GM18870 (cell line): ENCODE measurements at regions not wholly inside any gene's neighbourhood (a gene's known extent, or its start where the extent isn't known, plus 50 kb on each side); places are given as distances from the start of the nearest gene placed in this dataset.
"Not testable (repeated sequence)": the region's sequence is repeated elsewhere in the genome, so short reads cannot be mapped to it uniquely, and the experiment has no call there.

Experiments used
- ATAC-seq: cut with Tn5 transposase; IDR thresholded peaks from one replicate; pipeline ENCODE4 v1.9.1; 2021; ENCODE audit warnings: moderate library complexity; ENCODE audit not compliant: unreplicated experiment

DNA sequence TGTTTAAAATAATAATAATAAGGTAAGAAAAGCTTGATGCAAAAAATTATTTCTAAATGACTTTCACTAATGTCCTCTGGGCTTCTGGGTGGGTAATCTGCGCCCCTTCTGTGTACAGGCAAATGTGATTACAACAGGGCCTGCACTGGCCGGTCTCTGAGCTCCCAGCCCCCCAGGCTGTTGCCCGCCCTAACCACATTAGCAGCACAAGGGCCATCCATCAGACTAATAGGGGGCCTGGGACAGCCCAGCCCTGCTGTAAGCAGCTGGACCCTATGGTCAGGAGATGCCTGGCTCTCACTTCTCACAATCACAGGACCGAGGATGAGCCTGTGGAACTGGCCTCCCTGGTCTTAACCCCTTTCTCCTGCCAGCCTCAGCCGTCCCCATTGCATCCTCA, 388.4 kb downstream of the BUD13 start:
- ATAC-seq: no peak

GRCh38 chr11:116379185-116379828, 393.5 kb downstream of the BUD13 start:
- ATAC-seq: no peak

DNA sequence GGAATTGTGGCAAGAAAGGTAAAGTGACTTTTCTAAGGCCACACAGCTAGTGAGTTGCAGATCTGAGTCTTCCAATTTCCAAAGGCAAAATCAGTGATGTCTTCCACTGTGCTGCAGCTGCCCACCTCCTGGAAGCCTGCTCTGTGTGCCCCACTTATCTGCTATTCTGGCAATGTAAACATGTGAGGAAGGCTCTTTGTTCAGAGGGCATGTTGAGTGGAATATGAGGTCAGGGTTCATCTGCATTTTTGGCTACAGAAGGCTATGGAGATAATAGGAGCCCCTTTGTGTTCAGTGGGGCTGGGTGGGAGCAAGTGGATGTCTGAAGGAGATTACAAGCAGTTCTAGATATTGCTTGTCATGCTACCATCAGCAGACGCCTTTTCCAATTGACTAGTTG, 396.2 kb downstream of the BUD13 start:
- no peak for ATAC-seq

GRCh38 chr11:116376054-116376453, 396.7 kb downstream of the BUD13 start:
- ATAC-seq: no peak

DNA sequence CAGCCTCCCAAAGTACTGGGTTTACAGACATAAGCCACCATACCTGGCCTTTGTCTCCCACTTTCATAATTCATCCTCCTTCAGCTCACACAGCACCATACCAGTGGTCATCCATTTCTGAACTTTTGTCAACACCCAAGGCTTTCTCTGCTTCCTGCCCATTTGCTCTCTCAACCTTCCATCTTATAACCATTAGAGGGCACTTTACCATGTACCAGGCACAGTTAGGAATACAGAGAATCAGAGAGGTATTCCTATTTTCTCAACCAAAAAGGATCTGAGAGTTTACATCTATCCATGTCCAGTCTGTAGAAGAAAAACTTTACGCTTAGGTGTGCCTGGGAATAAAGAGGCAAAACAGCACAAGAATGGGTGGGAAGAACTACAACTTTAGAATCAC, 397.6 kb downstream of the BUD13 start:
- ATAC-seq: no peak

DNA sequence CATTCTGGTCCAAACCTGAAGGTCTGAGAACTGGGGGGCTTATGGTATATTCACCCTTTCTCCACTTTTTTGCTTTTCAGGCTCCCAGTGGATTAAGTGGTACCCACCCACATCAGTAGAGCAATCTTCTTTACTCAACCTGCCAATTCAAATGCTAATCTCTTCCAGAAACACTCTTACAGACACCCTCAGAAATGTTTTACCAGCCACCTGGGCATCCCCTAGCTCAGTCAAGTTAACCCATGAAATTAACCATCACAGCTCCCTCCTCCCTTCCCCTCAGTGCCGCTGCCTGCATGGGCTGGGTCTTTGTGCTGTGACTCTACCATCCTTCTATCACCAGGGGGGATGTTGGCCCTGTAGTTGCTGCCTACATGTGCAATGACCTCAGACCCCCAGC, 398.7 kb downstream of the BUD13 start:
- no peak for ATAC-seq

DNA sequence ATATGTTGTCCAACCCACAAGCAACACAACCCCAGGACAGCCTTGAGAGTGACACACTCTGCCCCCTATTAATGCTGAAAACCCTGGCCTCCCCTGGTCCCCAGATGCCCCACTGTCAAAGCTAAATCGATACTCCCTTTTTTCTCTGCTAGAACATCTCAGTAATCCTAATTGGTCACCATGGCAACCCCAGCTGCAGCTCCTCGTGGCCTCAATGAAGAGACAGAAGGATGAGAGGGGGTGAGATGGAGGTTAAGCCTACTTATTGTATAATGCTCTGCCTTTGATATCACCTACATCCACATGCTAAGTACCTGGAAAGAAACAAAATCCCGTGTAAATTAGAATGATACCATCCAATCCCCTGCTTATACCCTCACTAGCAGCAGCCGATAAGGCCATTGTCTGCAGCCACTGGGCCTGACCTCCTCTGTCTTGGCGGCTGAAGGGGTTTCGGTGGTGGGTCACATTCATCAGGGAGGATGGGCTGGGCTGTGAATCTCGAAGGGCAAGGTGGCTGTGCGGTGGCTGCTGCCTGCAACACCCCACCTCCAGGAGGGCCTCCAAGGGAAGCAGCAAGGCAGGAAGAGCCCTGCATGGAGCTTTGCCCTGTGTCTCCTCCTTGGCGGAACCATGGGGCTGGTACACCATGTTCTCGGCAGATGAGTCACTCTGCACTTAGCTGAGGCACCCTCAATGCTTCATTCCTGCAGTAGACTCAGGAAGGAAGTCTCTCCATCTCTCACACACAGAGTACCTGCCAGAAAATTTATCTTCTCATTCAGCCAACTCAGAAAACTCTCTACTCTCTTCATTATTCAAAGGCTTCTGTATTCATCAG, 399.5 kb downstream of the BUD13 start:
- no peak for ATAC-seq

- ATAC-seq: no peak
These were observed 401.6 kb downstream of the BUD13 start for GRCh38 chr11:116371146-116371545.

- ATAC-seq: no peak
These were observed 404.0 kb downstream of the BUD13 start for GRCh38 chr11:116368784-116369183.

DNA sequence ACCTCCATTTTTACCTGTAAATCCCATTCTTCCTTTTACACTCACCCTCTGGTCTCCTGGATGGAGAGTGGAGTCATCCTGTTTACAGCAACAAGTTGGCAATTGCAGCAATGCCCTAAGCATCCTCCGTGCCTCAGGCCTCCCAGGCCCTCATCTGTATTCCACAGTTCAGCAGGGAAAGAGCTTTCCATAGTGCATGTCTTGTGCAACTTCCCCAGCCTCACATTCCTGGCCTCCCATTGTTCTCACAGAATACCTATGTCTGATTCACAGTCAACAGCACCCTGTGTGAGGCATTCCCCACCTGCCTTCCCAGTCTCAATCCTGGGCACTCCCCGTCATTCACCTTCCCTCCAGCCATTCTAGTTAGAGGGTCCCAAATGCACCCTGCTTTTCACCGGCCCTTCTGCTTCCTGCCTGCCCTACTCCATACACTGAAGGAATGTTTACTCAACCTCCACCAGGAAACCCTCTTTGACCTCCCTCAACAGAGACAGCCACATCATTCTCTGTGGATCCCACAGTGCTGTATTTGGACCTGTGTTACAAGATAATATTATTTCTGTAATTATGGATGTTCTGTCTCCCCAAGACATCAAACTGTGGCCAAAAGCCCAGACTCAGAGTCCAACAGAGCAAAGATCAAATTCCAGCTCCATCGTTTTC, 405.7 kb downstream of the BUD13 start:
- no peak for ATAC-seq

GRCh38 chr11:116366451-116366850, 406.3 kb downstream of the BUD13 start:
- no peak for ATAC-seq

DNA sequence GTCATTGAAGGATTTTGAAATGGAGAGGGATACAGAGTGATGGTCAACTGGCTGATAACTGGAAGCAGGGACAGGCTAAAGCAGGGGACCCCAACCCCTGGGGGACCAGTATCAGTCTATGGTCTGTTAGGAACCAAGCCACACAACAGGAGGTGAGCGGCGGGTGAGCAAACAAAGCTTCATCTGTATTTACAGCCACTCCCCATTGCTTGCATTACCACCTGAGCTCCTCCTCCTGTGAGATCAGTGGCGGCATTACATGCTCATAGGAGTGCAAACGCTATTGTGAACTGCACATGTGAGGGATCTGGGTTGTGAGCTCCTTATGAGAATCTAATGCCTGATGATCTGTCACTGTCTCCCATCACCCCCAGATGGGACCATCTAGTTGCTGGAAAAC, 407.9 kb downstream of the BUD13 start:
- not testable (repeated sequence) for ATAC-seq

- no peak for ATAC-seq
These were observed 408.4 kb downstream of the BUD13 start for GRCh38 chr11:116364348-116364747.

- ATAC-seq: no peak
These were observed 412.4 kb downstream of the BUD13 start for GRCh38 chr11:116360221-116360941.

GRCh38 chr11:116357784-116358544, 414.8 kb downstream of the BUD13 start:
- ATAC-seq: no peak

GRCh38 chr11:116356451-116356850, 416.3 kb downstream of the BUD13 start:
- no peak for ATAC-seq

GRCh38 chr11:116355104-116355503, 417.7 kb downstream of the BUD13 start:
- no peak for ATAC-seq

- ATAC-seq: no peak
These were observed 419.2 kb downstream of the BUD13 start for GRCh38 chr11:116353589-116353988.

GRCh38 chr11:116352881-116353280, 419.9 kb downstream of the BUD13 start:
- ATAC-seq: no peak

- no peak for ATAC-seq
These were observed 424.6 kb downstream of the BUD13 start for GRCh38 chr11:116348226-116348625.

GRCh38 chr11:116345575-116345974, 427.2 kb downstream of the BUD13 start:
- no peak for ATAC-seq
